HG03025 (cell line): ENCODE measurements at regions not wholly inside any gene's neighbourhood (a gene's known extent, or its start where the extent isn't known, plus 50 kb on each side); places are given as distances from the start of the nearest gene placed in this dataset.

Experiments
- ATAC-seq: cut with Tn5 transposase; IDR thresholded peaks from one replicate; pipeline ENCODE4 v1.9.1; 2021; ENCODE audit warnings: mild to moderate bottlenecking, moderate library complexity; ENCODE audit not compliant: unreplicated experiment, low FRiP score

DNA sequence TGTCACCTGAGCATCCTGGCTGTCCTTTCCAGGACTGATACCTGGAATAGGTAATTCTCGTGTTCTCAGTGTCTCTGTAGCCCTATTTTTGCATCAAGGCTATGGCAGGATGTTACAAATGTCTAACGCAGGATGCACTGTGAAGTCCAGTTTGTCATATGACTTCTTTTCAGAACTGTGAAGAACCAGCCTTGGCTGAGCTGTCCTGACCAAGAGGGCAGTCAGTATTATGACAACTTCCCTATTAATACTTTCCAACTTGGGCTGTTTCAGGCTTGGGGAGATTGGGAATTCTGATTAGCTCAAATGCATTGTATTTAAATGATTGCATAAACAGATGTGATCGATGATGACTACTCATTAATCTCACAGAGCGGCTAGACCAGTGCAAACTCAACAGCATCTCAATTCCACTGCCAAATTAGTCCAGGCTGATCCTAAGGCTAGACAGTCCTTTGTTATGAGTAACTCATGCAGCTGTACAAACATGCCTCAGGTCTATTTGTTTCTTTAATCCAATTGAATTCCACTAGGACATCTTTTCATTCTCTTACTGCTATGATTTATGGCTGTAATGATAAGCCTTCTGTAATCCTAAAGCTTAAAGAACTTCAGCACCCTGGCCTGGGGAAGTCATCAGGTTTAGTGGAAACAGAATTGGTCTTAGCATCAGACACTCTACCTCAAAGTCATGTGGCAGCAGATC lies 331.6 kb downstream of the KCNS3 start:
- ATAC-seq: no peak

GRCh38 chr2:18208956-18209355 lies 330.5 kb downstream of the KCNS3 start:
- ATAC-seq: no peak

- ATAC-seq: no peak
Observed at GRCh38 chr2:18200771-18201170, 322.3 kb downstream of the KCNS3 start.

GRCh38 chr2:18198677-18199076 lies 320.2 kb downstream of the KCNS3 start:
- no peak for ATAC-seq

DNA sequence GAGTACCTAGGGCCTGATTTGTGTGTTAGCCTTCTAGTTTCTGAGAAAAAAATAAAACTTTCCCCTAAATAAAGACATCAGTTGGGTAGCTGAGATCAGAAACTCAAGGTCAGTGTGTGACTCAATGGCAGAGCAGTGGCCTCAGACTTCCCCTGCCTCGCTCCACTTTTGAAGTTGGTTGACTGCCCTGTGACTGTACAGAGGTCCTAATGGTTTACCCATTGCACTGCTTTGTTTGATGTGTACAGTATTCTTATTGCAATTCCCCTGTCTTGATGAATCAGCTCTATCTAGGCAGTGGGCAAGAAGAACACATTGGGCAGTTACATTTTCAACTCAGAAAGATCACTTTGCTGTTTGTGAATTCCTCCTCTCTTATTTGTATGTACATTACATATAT lies 315.7 kb downstream of the KCNS3 start:
- ATAC-seq: no peak

DNA sequence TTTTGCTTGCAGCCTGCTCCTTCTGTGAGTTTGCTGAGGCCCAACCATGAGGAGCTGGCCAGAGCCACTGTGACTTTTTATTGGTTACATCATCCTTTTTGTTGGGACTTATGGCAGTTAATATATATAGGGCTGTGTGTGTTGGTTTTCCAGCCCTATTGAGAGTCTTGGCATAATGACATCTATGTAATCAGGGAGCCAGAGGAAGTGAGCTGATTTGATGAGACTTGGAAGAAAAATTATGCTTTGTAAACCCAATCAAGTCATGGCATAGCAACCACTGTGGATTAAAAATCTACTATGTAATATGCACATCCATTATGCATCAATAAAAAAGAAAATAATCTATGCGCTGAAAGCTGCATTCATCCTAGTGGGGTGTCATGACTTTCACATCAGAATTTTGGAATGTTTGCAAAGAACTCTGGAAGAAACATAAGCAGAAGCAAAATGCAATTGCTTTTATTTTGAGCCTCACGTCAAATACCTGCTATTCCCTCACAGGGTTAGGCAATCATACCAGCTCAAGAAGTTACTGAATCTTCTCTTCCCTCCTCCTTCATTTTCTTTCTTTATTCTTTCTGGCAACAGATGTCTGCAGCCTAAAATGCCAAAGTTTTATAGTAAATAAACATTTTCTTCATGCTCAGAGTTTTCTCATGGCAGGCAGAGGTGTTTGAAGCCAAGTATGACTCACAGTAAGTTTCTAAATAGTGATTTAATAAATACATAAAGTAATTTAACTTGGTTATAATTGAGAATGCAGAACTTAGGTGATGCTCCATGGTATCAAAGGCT lies 308.5 kb downstream of the KCNS3 start:
- ATAC-seq: no peak

- no peak for ATAC-seq
Observed at GRCh38 chr2:18182861-18183260, 304.4 kb downstream of the KCNS3 start.

- ATAC-seq: no peak
Observed at GRCh38 chr2:18180912-18181311, 302.4 kb downstream of the KCNS3 start.

DNA sequence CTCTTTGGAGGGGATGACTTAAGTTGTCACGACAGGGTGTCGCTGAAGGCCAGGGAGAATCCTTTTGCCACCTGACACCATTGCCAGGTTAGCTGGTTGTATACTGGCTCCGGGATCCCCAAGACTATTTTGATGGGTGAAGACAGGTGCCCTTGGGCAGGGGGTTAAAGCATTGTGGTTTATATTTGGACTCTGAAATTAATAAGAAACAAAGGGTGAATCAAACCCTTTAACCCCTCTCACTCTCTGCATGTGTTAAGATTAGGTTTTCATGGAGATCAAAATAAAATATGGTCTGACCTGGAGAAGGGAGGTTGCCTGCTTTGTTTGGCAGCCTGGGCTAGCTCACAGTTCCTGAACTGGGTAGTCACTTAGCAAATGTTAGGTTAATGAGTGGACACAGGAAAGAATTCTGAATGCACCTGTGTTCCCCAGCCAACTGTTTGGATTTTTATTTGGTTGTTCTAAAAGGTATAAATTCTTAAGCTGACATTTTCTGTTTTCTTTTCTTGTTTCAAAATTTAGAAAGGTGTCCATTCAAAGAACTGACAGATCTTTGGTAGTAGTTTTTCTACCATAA lies 301.7 kb downstream of the KCNS3 start:
- ATAC-seq: no peak

DNA sequence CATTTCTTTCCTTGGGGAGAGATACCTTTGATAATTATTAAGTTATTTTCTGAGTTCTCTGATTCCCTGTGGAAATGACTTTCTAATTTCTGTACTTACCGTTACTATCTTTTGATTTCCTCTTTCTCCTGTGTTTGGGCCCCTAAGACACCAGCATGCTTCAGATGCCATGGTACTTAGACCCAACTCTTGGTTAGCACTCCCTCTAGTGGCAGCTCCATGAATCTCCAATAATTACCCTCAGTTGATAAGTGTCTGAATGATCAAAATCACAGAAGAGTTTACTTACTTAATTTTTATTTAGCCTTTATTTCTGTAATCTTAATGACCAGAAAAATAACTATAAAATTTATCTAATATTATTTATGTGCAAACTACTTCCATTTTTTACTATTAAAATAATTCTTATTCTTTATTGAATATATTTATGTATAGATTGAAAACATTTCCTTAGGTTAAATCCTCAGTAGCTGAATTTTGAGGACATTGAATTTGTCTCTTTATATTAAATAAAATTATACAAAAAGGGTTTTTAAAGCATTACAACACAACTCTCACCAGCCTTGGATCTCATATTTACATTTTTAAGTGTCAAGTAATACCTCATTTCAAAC lies 300.4 kb downstream of the KCNS3 start:
- no peak for ATAC-seq

DNA sequence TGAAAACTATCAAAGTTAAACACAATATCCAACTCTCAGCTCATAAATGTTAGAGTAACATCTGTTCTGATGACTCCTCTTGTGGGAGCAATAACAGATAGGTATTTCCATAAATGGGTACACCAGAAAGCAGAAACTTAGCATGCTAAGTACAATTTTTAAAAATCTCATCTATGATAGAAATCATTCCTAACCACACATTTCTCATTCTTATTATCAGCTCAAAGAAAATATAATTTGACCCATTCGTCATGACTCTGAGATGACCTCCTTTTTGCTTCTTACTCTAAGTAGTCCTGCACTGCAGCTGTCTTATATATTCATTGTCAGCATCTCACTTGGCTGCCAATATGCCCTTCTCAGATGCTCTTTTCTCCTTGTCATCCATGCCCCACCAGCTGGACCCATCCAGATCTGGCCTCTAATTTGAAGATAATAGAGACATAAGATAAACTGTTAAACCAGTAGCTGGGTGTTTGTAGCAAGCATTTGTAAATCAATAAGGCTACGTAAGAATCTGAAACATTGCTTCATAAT lies 298.3 kb downstream of the KCNS3 start:
- no peak for ATAC-seq

DNA sequence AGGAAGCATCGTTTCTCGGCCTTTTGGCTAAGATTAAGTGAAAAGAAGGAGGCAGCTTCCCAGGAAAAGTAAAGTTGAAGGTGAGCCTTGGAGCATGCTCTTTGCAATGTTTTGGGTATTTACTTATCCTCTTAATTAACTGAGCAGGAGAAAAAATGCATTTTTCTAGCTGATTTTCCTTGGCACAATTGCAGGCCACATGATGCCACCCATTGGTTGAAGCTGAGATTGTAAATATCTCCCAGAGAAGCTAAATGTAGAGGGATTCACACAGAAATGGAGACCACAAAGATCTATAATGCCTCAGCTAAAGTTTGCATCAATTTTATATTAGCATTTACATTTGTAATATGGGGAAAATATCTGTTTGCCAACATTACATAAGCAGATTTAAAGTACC lies 294.1 kb downstream of the KCNS3 start:
- ATAC-seq: no peak

DNA sequence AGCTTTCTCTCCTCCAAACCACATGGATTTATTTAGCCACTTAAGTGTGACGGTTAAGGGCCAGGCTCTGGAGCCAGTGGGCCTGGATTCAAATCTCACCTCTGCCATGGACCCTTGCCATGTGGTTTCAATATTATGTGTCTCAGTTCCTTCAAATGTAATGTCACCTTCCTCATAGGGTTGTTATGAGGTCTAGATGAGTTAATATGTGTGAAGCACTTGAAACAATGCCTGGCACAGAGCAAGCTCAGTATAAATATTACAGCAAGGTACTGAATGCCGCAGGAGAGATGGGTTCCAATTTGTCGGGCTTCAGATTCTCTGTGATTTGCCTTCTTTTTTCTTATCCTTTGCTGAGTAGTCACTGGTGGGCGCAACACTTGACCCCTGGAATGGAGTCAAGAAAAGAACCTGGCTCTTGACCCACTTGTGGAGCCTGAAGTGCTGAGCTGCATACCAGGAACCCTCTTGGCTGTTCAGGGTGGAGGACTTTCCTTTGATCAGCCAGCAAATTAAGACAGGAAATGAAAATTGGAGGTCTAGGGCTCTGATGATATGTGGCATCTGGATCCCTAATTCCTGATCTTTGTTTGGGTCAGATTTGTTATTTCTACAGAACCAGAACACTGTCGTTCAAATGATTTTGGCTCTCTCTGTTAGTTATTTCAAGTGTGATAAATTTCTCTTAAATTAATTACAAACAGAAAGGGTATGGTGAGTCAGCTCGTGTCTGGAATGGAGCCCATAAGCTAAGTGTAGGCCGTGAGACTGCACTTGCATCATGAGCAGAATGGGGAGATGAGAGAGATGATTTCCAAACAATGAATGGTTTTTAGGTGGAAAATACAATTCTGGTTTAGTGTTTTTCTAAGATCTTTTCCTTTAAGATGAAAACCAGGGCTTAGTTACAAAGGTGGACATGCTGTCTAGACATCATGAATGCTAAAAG lies 293.0 kb downstream of the KCNS3 start:
- no peak for ATAC-seq

DNA sequence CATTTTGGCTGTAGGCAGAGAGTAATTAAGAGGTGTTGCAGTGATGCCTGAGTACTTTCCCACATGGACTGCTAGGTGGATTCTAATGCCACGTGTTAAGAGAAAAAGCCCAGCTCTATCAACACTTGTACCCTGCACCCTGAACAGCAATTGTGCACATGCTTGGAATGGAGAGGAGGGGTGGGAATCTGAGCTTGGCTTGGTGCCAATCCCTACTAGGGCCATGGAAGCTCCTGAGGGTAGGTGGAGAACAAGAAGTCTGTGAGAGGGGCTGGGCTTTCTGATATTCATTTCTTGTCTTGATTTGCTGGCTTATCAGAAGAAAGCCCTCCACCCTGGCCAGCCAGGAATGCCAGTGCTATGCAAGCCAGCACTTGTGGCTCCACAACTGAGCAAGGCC lies 292.2 kb downstream of the KCNS3 start:
- no peak for ATAC-seq

GRCh38 chr2:18169893-18170175 lies 291.4 kb downstream of the KCNS3 start:
- ATAC-seq: no peak

DNA sequence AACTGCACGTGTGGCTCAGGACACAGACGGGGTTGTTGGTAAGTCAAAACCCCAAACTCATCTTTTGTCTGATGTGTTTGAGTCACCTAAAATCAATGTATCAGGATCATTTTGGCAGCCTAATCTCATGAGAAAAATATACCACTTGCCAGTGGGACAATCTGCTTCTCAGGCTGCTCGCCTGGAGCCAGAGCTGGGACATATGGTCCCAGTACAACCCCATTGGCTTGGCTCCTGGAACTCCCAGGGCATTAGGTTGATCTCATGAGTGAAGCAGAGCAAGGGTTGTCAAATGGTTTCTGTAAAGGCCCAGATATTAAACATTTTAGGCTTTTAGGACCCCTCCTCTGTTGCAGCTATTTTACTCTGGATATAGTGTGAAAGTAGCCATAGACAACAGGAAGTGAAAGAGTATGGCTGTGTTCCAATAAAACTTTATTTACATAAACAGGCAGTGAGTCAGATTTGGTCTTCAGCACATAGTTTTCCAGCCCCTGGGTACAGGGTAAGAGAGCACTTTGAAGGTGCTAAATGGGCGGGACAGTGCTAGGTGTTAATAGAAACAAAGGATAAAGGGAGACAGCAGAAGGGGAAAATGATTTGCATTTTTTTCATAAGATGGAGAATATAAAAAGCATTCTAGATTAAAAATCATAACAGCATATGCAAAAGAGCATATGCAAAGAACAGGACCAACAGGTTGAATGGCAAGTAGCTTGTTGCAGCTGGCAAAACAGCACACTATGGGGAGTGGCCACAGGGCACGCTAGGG lies 290.8 kb downstream of the KCNS3 start:
- ATAC-seq: no peak

DNA sequence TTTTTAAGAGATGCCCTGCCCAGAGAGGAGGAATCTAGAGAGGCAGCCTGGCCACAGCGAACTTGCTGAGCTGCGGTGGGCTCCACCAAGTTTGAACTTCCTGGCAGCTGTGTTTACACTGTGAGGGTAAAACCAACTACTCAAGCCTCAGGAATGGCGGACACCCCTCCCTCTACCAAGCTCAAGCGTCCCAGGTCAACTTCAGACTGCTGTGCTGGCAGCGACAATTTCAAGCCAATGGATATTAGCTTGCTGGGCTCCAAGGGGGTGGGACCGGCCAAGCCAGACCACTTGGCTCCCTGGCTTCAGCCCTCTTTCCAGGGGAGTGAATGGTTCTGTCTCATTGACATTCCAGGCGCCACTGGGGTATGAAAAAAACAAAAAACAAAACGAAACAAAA lies 289.4 kb downstream of the KCNS3 start:
- no peak for ATAC-seq

DNA sequence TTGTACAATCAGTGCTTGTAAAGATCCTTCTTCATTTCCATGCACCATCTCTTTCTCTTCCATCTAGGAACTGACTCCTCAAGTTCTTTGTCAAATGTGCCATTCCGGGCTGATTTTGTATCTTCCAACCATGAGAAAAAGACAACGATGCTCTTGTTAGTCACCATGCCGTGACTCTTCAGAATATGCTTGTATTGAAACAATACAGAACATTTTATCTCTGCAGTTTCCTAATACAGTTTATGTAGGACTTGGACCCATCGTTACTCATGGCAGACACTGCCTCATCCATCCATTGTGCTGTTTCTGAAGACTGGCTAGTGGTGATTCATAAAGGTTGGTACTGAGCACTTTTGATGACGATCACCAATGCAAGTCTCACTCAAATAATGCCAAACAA lies 283.2 kb downstream of the KCNS3 start:
- no peak for ATAC-seq

DNA sequence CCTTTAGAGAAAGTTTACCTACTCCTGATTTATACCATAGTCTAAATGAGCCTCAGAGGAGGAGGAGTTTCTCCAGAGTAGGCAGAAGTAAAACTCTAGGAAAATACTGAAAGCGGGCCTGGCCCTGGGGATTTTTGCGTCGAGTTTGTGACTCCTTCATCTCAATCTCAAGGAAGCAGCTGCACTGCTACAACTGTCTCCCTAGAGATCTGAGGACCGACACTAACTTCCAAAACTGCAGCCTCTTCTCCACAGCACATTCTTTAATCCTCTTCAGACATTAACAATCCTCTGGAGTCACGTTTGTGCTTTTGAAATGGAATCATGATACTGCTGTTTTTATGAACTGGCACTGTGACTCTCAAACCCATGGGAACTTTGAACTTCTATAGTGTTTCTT lies 281.4 kb downstream of the KCNS3 start:
- no peak for ATAC-seq

- no peak for ATAC-seq
Observed at GRCh38 chr2:18156421-18156820, 278.0 kb downstream of the KCNS3 start.
